Sciatic nerve (tissue), 2 donors: ENCODE measurements at regions not wholly inside any gene's neighbourhood (a gene's known extent, or its start where the extent isn't known, plus 50 kb on each side); places are given as distances from the start of the nearest gene placed in this dataset.
"Not testable (repeated sequence)": the region's sequence is repeated elsewhere in the genome, so short reads cannot be mapped to it uniquely, and the experiment has no call there.

Experiments
- ATAC-seq: fragments of 200-7000 bp; cut with Tn5 transposase; one replicate; pipeline ENCODE4 v1.9.1; 2020; ENCODE audit warnings: mild to moderate bottlenecking, moderate library complexity
- DNase-seq: peaks from one replicate; pipeline ENCODE4 v3.0.0-alpha.2; 2020; ENCODE audit warnings: low spot score
- intact Hi-C: fragments of 100-400 bp; cut with DNase I; formaldehyde crosslinking; loops from one replicate; pipeline ENCODE4 v1.14.2; 2022
- donor health status: DM: no; HTN: no; CAD: no.
- donor health status: DM: no; HTN: no; CAD: no.

GRCh38 chr10:56003555-56003954 lies 357.5 kb downstream of the ZWINT start:
- ATAC-seq (no peak), DNase-seq (no peak)
- intact Hi-C loops = no loop called here

GRCh38 chr10:55989188-55989587 lies 371.9 kb downstream of the ZWINT start:
- no peak for ATAC-seq
- intact Hi-C loops = no loop called here
- no peak for DNase-seq

GRCh38 chr10:55979203-55979602 lies 381.9 kb downstream of the ZWINT start:
- intact Hi-C loops = no loop called here
- no peak for DNase-seq
- no peak for ATAC-seq

GRCh38 chr10:55966101-55966500 lies 395.0 kb downstream of the ZWINT start:
- intact Hi-C loops = no loop called here
- ATAC-seq = no peak
- DNase-seq = no peak

GRCh38 chr10:55943403-55943802 lies 417.7 kb downstream of the ZWINT start:
- intact Hi-C loops = no loop called here
- DNase-seq (no peak), ATAC-seq (no peak)

- intact Hi-C loops = no loop called here
- no peak for ATAC-seq
These were observed 431.8 kb downstream of the ZWINT start for GRCh38 chr10:55929291-55929690.

GRCh38 chr10:55899472-55900147 lies 461.4 kb downstream of the ZWINT start:
- ATAC-seq, intact Hi-C loops, DNase-seq: not testable (repeated sequence)

More at GRCh38 chr10:55929291-55929690, 431.8 kb downstream of the ZWINT start:
- DNase-seq = no peak

GRCh38 chr10:55897490-55897921 lies 463.6 kb downstream of the ZWINT start:
- DNase-seq (no peak), ATAC-seq (no peak)
- intact Hi-C loops = no loop called here

- intact Hi-C loops = no loop called here
- no peak for ATAC-seq
- DNase-seq = no peak
These were observed 468.8 kb downstream of the ZWINT start for GRCh38 chr10:55892276-55892675.

GRCh38 chr10:55881588-55881987 lies 479.5 kb downstream of the ZWINT start:
- DNase-seq (no peak), ATAC-seq (no peak)
- intact Hi-C loops = no loop called here

GRCh38 chr10:55873485-55873884 lies 487.6 kb downstream of the ZWINT start:
- intact Hi-C loops = no loop called here
- ATAC-seq (no peak), DNase-seq (no peak)

GRCh38 chr10:55870186-55870585 lies 490.9 kb downstream of the ZWINT start:
- no peak for ATAC-seq
- intact Hi-C loops = no loop called here
- DNase-seq = no peak

GRCh38 chr10:55867848-55868247 lies 493.2 kb downstream of the ZWINT start:
- DNase-seq = no peak
- intact Hi-C loops = no loop called here
- ATAC-seq = no peak

GRCh38 chr10:55858730-55859129 lies 502.3 kb downstream of the ZWINT start:
- DNase-seq (no peak), ATAC-seq (no peak)
- intact Hi-C loops = no loop called here

GRCh38 chr10:55852900-55853299 lies 508.2 kb downstream of the ZWINT start:
- intact Hi-C loops = no loop called here
- DNase-seq = no peak
- ATAC-seq = no peak

- intact Hi-C loops = no loop called here
- DNase-seq = no peak
- ATAC-seq = no peak
These were observed 523.8 kb downstream of the ZWINT start for GRCh38 chr10:55837273-55837672.

GRCh38 chr10:55822096-55822495 lies 539.0 kb downstream of the ZWINT start:
- DNase-seq (no peak), ATAC-seq (no peak)
- intact Hi-C loops = no loop called here

GRCh38 chr10:55820478-55820877 lies 540.6 kb downstream of the ZWINT start:
- ATAC-seq = no peak
- DNase-seq = no peak
- intact Hi-C loops = no loop called here

- ATAC-seq (no peak), DNase-seq (no peak)
- intact Hi-C loops = no loop called here
These were observed 541.0 kb downstream of the ZWINT start for GRCh38 chr10:55820071-55820470.

GRCh38 chr10:55813451-55814170 lies 547.4 kb downstream of the ZWINT start:
- DNase-seq = no peak
- no peak for ATAC-seq

GRCh38 chr10:55803055-55803454 lies 558.0 kb downstream of the ZWINT start:
- ATAC-seq (no peak), DNase-seq (no peak)
- intact Hi-C loops = no loop called here

More at GRCh38 chr10:55813451-55814170, 547.4 kb downstream of the ZWINT start:
- intact Hi-C loops = no loop called here
